Common myeloid progenitor, CD34-positive (primary cell): ENCODE measurements at regions not wholly inside any gene's neighbourhood (a gene's known extent, or its start where the extent isn't known, plus 50 kb on each side); places are given as distances from the start of the nearest gene placed in this dataset.
A peak's percentile ranks its signal among the peaks of the same experiment; 100 is the strongest.

Source experiments
- CTCF ChIA-PET: fragments of 350-600 bp; sonication (Branson Sonifier 250); formaldehyde crosslinking; loops from one replicate; lab custom pipeline; 2021; ENCODE audit warnings: antibody characterized with exemption; lab: Charles Lee
- POLR2A ChIA-PET: fragments of 350-600 bp; sonication (Branson Sonifier 250); formaldehyde crosslinking; loops from one replicate; lab custom pipeline; 2021; ENCODE audit warnings: antibody characterized with exemption; lab: Charles Lee
- DNase-seq, 3 donors: peaks; one replicate each; pipeline versions ENCODE4 v3.0.0 to v3.0.0-alpha.2; 2013
- H3K27ac ChIP-seq, 2 experiments: 1 replicate in 1 of 2; 2 replicates in 1 of 2; pipeline ENCODE4 v1.7.0; 2013; ENCODE audit warnings: inconsistent platforms in 2 of 2, low read length in 2 of 2, mild to moderate bottlenecking in 2 of 2, low read depth in 1 of 2, moderate library complexity in 1 of 2; ENCODE audit not compliant: severe bottlenecking in 2 of 2, insufficient read depth in 1 of 2, poor library complexity in 1 of 2
- H3K27me3 ChIP-seq, 5 experiments: replicated peaks in 2 of 5; 1 replicate in 3 of 5; 2 replicates in 2 of 5; pipeline versions ENCODE4 v1.6.1 to v1.7.0; 2013; ENCODE audit warnings: low read length in 4 of 5, mild to moderate bottlenecking in 2 of 5, moderate library complexity in 2 of 5, inconsistent platforms in 1 of 5; ENCODE audit not compliant: insufficient read depth in 5 of 5, control insufficient read depth in 4 of 5
- H3K36me3 ChIP-seq, 4 experiments: 1 replicate in 2 of 4; 2 replicates in 2 of 4; pipeline versions ENCODE4 v1.6.1 to v1.7.0; 2013; ENCODE audit warnings: low read length in 3 of 4, control low read depth in 1 of 4, mild to moderate bottlenecking in 1 of 4; ENCODE audit not compliant: control insufficient read depth in 4 of 4, insufficient read depth in 4 of 4
- H3K4me1 ChIP-seq, 4 experiments: 1 replicate in 3 of 4; 2 replicates in 1 of 4; pipeline versions ENCODE4 v1.6.1 to v1.7.1; 2013; ENCODE audit warnings: low read length in 3 of 4, mild to moderate bottlenecking in 3 of 4, control low read depth in 1 of 4, inconsistent platforms in 1 of 4, moderate library complexity in 1 of 4; ENCODE audit not compliant: control insufficient read depth in 4 of 4, insufficient read depth in 4 of 4; ENCODE audit errors: control extremely low read depth in 1 of 4
- H3K4me3 ChIP-seq, 7 experiments: 1 replicate in 4 of 7; 2 replicates in 3 of 7; pipeline versions ENCODE4 v1.5.1 to v1.7.0; 2013; ENCODE audit warnings: mild to moderate bottlenecking in 7 of 7, low read length in 6 of 7, moderate library complexity in 6 of 7, inconsistent platforms in 2 of 7, low read depth in 2 of 7, control low read depth in 1 of 7; ENCODE audit not compliant: insufficient read depth in 4 of 7, control insufficient read depth in 1 of 7; ENCODE audit errors: extremely low read depth in 1 of 7
- H3K9me3 ChIP-seq, 5 experiments: 1 replicate in 4 of 5; 2 replicates in 1 of 5; pipeline versions ENCODE4 v1.6.1 to v1.7.1; 2013; ENCODE audit warnings: low read length in 4 of 5, mild to moderate bottlenecking in 2 of 5, inconsistent platforms in 1 of 5, low read depth in 1 of 5, moderate library complexity in 1 of 5; ENCODE audit not compliant: control insufficient read depth in 4 of 5, insufficient read depth in 2 of 5; ENCODE audit errors: control extremely low read depth in 1 of 5
- WGBS: methylation state at CpG from one replicate; pipeline ENCODE4 v1.1.5; 2013; ENCODE audit not compliant: insufficient coverage; 5-methylcytosine and 5-hydroxymethylcytosine counted together

DNA sequence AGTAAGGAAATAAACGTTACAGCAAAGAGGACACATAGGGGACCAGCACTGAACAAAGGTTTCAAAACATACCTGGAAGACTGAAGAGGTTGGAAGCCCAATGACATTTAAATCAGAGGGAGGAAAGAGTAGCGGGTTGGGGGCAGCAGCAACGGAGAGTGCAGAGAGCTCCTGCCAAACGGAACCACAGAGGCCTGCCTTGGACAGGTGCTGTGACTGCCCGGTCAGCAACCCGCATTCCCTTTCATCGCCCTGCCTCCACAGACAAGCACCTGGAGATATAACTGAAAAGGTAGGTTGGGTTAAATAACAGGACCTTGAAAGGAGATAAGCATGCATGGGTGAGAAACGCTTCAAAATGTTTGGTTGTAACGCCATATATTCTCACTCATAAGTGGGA, 92.8 kb upstream of the SLC38A4 start:
- H3K4me1 ChIP-seq: no peaks in the 10 kb centered on the region
- H3K36me3 ChIP-seq: no peaks in the 10 kb centered on the region
- POLR2A ChIA-PET: no interaction called here
- no peak overlapping the region for H3K27ac ChIP-seq
- DNase-seq: no peak
- CTCF ChIA-PET: no interaction called here
- H3K4me3 ChIP-seq: no peak overlapping the region
- WGBS: 97% methylated on average over 8 of the region's 9 CpGs
- H3K27me3 ChIP-seq: no peaks in the 10 kb centered on the region
- peaks cover 0 to 2% (median 0%) of the 10 kb centered on the region in 5 experiments for H3K9me3 ChIP-seq

DNA sequence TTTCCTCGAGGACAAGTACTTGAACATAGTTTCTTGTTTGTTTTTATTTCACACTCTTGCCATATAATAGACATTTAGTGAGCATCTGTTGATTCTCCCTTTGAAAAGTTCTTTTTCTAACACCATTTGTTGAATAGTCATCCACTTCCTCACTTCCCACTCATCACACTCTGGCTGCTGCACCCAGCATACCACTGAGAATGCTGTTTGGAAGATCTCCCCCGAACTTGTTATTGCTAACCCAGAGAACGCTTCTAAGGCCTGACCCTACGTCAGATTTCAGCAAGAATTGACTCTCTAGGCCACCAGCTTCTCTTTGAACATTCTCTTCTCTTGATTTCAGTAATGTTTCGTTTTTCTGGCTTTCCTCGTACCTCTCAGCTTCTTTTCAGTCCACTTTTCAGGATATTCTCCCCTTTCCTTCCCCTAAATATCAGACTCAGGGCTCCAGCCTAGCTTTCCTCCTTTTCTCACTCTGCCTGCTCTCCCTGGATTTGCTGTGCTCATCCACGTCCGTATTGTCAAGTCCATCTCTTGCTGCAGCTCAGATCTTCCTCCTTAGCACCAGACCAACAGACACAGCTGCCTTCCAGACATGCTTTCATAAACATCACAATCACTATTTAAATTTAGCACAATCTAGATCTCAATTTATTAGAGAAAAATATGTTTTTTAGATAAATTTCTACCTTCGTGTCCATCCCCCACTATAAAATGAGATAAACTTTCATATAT, 94.0 kb upstream of the SLC38A4 start:
- ChIA-PET POLR2A (no interaction called here), CTCF (interaction anchor here (0.9 kb wide), 1 partner anchor 13 kb away, joined by 3 read pairs; no protein-coding TSS in a partner anchor)
- Histone ChIP-seq H3K4me1 (no peaks in the 10 kb centered on the region), H3K4me3 (no peak overlapping the region), H3K27me3 (no peaks in the 10 kb centered on the region), H3K9me3 (peaks cover 0 to 2% (median 0%) of the 10 kb centered on the region in 5 experiments), H3K36me3 (no peaks in the 10 kb centered on the region), H3K27ac (no peak overlapping the region)
- no peak for DNase-seq
- 91% methylated on average over 8 of the region's 9 CpGs for WGBS

DNA sequence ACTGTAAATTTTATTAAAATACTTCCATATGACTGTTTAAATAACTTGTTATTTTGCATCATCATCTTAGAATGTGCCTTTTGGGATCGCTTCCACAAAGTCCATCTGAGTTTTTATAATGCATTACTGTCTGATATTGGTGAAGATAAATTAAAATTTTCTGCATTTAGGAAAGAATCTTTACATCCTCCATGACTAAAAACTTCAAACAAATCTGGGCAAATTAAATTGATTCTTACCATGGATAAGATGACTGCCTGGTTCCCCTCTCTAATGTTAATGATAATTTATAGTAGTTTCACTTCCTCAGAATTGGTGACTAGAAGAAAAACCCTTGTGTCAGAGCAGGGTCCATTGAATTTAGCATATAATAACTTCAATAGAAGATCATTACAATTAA, 94.7 kb upstream of the SLC38A4 start:
- ChIA-PET CTCF (no interaction called here), POLR2A (no interaction called here)
- DNase-seq: no peak
- H3K4me1 ChIP-seq: no peaks in the 10 kb centered on the region
- no peaks in the 10 kb centered on the region for H3K27me3 ChIP-seq
- H3K9me3 ChIP-seq: peaks cover 0 to 2% (median 0%) of the 10 kb centered on the region in 5 experiments
- H3K27ac ChIP-seq: no peak overlapping the region
- H3K4me3 ChIP-seq: no peak overlapping the region
- H3K36me3 ChIP-seq: no peaks in the 10 kb centered on the region
- no CpG with 5 or more reads among the region's 1 CpG for WGBS

DNA sequence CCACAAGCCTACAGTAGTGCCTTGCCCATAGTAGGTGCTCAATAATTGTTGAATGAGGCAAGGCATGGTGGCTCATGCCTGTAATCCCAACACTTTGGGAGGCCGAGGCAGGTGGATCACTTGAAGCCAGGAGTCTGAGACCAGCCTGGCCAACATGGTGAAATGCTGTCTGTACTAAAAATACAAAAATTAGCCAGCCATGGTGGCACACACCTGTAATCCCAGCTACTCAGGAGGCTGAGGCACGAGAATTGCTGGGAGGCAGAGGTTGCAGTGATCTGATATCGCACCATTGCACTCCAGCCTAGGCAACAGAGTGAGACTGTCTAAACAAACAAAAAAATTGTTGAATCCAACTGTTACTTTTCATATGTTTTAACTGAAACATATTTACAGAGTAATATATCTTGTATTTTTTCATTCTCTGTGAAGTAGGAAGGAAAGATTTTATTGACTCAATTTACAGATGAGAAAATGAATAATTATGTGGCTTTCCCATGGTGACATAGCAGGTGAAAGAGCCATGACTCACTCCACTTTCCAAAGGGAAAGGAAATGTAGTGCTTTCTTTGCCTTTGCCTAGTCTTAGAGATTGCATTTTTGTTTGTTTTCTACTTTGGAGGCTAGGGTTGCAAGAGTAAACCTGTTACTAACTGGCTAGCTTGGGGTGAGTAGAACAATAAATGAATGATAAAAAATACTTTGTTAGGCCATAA, 95.4 kb upstream of the SLC38A4 start:
- H3K4me3 ChIP-seq: no peak overlapping the region
- ChIA-PET CTCF (no interaction called here), POLR2A (no interaction called here)
- H3K36me3 ChIP-seq: no peaks in the 10 kb centered on the region
- peaks cover 0 to 2% (median 0%) of the 10 kb centered on the region in 5 experiments for H3K9me3 ChIP-seq
- WGBS: no CpG with 5 or more reads among the region's 3 CpGs
- no peak overlapping the region for H3K27ac ChIP-seq
- no peaks in the 10 kb centered on the region for H3K4me1 ChIP-seq
- no peak for DNase-seq
- no peaks in the 10 kb centered on the region for H3K27me3 ChIP-seq

DNA sequence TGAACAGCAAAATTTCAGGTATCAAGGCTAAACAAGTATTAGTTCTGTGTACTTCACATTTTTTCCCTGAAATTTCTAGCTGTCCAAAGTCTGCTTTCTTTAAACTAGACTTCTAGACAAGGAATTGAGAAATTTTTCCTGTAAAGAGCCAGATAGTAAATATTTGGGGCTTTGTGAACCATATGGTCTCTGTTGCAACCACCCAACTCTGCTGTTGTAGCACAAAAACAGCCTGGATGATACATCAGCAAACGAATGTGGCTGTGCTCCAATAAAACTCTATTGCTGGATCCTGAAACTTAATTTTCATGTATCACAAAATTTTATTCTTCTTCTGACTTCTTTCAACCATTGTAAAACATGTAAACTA, 96.0 kb upstream of the SLC38A4 start:
- H3K36me3 ChIP-seq: no peaks in the 10 kb centered on the region
- DNase-seq: no peak
- ChIA-PET POLR2A (no interaction called here), CTCF (no interaction called here)
- whole genome bisulfite sequencing: 100% methylated on average over 1 of the region's 1 CpG
- H3K27me3 ChIP-seq: no peaks in the 10 kb centered on the region
- H3K9me3 ChIP-seq: peaks cover 0 to 2% (median 0%) of the 10 kb centered on the region in 5 experiments
- H3K27ac ChIP-seq: no peak overlapping the region
- H3K4me3 ChIP-seq: no peak overlapping the region
- H3K4me1 ChIP-seq: no peaks in the 10 kb centered on the region

DNA sequence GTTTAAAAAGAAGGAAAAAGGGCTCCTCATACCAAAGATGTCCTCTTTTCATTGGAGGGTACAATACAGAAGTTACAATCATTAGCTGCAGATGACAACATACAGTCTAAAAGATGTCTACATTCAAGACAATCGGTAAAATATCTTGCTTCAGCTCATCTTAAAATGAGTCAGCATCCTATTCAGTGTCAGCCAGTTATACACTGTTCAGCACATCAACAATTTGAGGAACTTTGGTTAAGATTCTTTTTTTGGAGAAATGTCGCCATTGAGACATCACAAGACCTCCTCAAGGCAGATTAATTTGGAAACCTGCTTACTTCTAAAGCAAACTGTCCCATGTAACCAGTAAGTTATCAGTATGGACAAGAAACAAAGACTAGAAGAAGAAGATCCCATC, 100.7 kb upstream of the SLC38A4 start:
- Histone ChIP-seq H3K27ac (no peak overlapping the region), H3K36me3 (no peaks in the 10 kb centered on the region), H3K27me3 (no peaks in the 10 kb centered on the region), H3K9me3 (peaks cover 0 to 4% (median 0%) of the 10 kb centered on the region in 5 experiments), H3K4me3 (no peak overlapping the region), H3K4me1 (no peaks in the 10 kb centered on the region)
- DNase-seq: peak in 2 of 3 donors; percentile 17
- 75% methylated on average over 2 of the region's 2 CpGs for WGBS
- ChIA-PET CTCF (interaction anchor here (1.5 to 1.8 kb wide), 2 partner anchors 9 to 802 kb away, joined by 4 read pairs; no protein-coding TSS in a partner anchor), POLR2A (no interaction called here)

DNA sequence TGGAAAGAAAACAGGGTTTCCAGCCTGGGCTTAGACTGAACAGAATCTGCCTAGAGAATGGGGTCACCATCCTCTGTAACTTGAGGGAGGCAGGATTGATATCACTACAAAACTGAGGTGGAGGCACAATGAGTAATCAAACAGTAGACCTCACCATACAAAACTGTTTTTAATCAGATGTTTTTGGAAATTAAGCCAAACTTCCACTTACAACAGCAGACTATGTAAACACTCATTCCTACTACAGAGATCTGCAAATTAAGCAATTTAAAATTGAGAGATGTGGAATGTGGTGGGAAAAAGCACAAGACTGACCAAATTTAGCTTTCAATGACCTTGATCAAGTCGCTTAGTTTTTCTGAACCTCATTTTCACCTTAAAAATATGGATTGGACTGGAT, 104.3 kb upstream of the SLC38A4 start:
- WGBS: no CpG with 5 or more reads among the region's 1 CpG
- no peak for DNase-seq
- POLR2A ChIA-PET: no interaction called here
- CTCF ChIA-PET: interaction anchor here (0.9 kb wide), 1 partner anchor 12 kb away, joined by 3 read pairs; no protein-coding TSS in a partner anchor
- Histone ChIP-seq H3K9me3 (peaks cover 0 to 4% (median 3%) of the 10 kb centered on the region in 5 experiments), H3K36me3 (no peaks in the 10 kb centered on the region), H3K27ac (no peak overlapping the region), H3K4me3 (no peak overlapping the region), H3K4me1 (no peaks in the 10 kb centered on the region), H3K27me3 (no peaks in the 10 kb centered on the region)
